ENCODE measurements at regions not wholly inside any gene's neighbourhood (a gene's known extent, or its start where the extent isn't known, plus 50 kb on each side); places are given as distances from the start of the nearest gene placed in this dataset.
A peak's percentile ranks its signal among the peaks of the same experiment; 100 is the strongest.

- H3K36me3 ChIP-seq (ENCODE audit: control insufficient read depth, insufficient read depth, low read length): no peaks in the 10 kb centered on the region
- no peaks in the 10 kb centered on the region for H3K4me1 ChIP-seq (ENCODE audit: control insufficient read depth, extremely low read depth, insufficient read depth, low read length)
- H3K27me3 ChIP-seq (ENCODE audit: control insufficient read depth, insufficient read depth, low read length): no peaks in the 10 kb centered on the region
- TF ChIP-seq EZH2 (IDR thresholded peaks at IDR 0.05; ENCODE audit: low read length, missing control alignments) (no peak), CTCF (conservative IDR thresholded peaks at IDR 0.05 in 1 of 2, IDR thresholded peaks at IDR 0.05 in 1 of 2; ENCODE audit: low read depth in 1 of 2, low read length in 2 of 2) (peak; percentile 56 to 83)
- H3K79me2 ChIP-seq (ENCODE audit: control insufficient read depth, insufficient read depth, low read length): no peaks in the 10 kb centered on the region
- no peak overlapping the region for H3K9ac ChIP-seq (ENCODE audit: insufficient read depth, low read length)
- no peak overlapping the region for H3K27ac ChIP-seq (ENCODE audit: insufficient read depth, low read length)
- peak; percentile 63 to 76 for DNase-seq (ENCODE audit: low read depth in 2 of 2)
- H3K4me3 ChIP-seq (replicated peaks in 1 of 4; ENCODE audit: control extremely low read depth in 1 of 4, insufficient read depth in 1 of 4, low read depth in 3 of 4, low read length in 4 of 4): no peak overlapping the region
- H4K20me1 ChIP-seq (ENCODE audit: control insufficient read depth, extremely low read depth, insufficient read depth, low read length): no peaks in the 10 kb centered on the region
- H3K4me2 ChIP-seq (ENCODE audit: extremely low read depth, insufficient read depth, low read length): no peak overlapping the region
- H2AFZ ChIP-seq (ENCODE audit: low read length): no peak overlapping the region
- H3K9me3 ChIP-seq (ENCODE audit: control insufficient read depth, insufficient read depth, low read depth, low read length): no peaks in the 10 kb centered on the region
Observed at GRCh38 chr19:31054430-31054829, 294.8 kb downstream of the TSHZ3 start.

- no peaks in the 10 kb centered on the region for H3K9me3 ChIP-seq (ENCODE audit: control insufficient read depth, insufficient read depth, low read depth, low read length)
- no peak for DNase-seq (ENCODE audit: low read depth in 2 of 2)
- no peak overlapping the region for H3K27ac ChIP-seq (ENCODE audit: insufficient read depth, low read length)
- no peaks in the 10 kb centered on the region for H3K27me3 ChIP-seq (ENCODE audit: control insufficient read depth, insufficient read depth, low read length)
- no peaks in the 10 kb centered on the region for H3K4me1 ChIP-seq (ENCODE audit: control insufficient read depth, extremely low read depth, insufficient read depth, low read length)
- H3K36me3 ChIP-seq (ENCODE audit: control insufficient read depth, insufficient read depth, low read length): no peaks in the 10 kb centered on the region
- H3K4me3 ChIP-seq (replicated peaks in 1 of 4; ENCODE audit: control extremely low read depth in 1 of 4, insufficient read depth in 1 of 4, low read depth in 3 of 4, low read length in 4 of 4): no peak overlapping the region
- H3K9ac ChIP-seq (ENCODE audit: insufficient read depth, low read length): no peak overlapping the region
- TF ChIP-seq CTCF (conservative IDR thresholded peaks at IDR 0.05 in 1 of 2, IDR thresholded peaks at IDR 0.05 in 1 of 2; ENCODE audit: low read depth in 1 of 2, low read length in 2 of 2) (no peak), EZH2 (IDR thresholded peaks at IDR 0.05; ENCODE audit: low read length, missing control alignments) (no peak)
- no peak overlapping the region for H2AFZ ChIP-seq (ENCODE audit: low read length)
- H3K4me2 ChIP-seq (ENCODE audit: extremely low read depth, insufficient read depth, low read length): no peak overlapping the region
- no peaks in the 10 kb centered on the region for H3K79me2 ChIP-seq (ENCODE audit: control insufficient read depth, insufficient read depth, low read length)
- H4K20me1 ChIP-seq (ENCODE audit: control insufficient read depth, extremely low read depth, insufficient read depth, low read length): no peaks in the 10 kb centered on the region
Observed at GRCh38 chr19:31049431-31049830, 299.8 kb downstream of the TSHZ3 start.

- no peak for DNase-seq (ENCODE audit: low read depth in 2 of 2)
- no peaks in the 10 kb centered on the region for H3K36me3 ChIP-seq (ENCODE audit: control insufficient read depth, insufficient read depth, low read length)
- no peak overlapping the region for H2AFZ ChIP-seq (ENCODE audit: low read length)
- H3K9ac ChIP-seq (ENCODE audit: insufficient read depth, low read length): no peak overlapping the region
- H3K4me2 ChIP-seq (ENCODE audit: extremely low read depth, insufficient read depth, low read length): no peak overlapping the region
- H3K9me3 ChIP-seq (ENCODE audit: control insufficient read depth, insufficient read depth, low read depth, low read length): no peaks in the 10 kb centered on the region
- no peaks in the 10 kb centered on the region for H3K4me1 ChIP-seq (ENCODE audit: control insufficient read depth, extremely low read depth, insufficient read depth, low read length)
- no peaks in the 10 kb centered on the region for H3K79me2 ChIP-seq (ENCODE audit: control insufficient read depth, insufficient read depth, low read length)
- peaks cover 4% of the 10 kb centered on the region for H3K27me3 ChIP-seq (ENCODE audit: control insufficient read depth, insufficient read depth, low read length)
- H3K27ac ChIP-seq (ENCODE audit: insufficient read depth, low read length): no peak overlapping the region
- no peak for TF ChIP-seq CTCF (conservative IDR thresholded peaks at IDR 0.05 in 1 of 2, IDR thresholded peaks at IDR 0.05 in 1 of 2; ENCODE audit: low read depth in 1 of 2, low read length in 2 of 2)
- no peak for TF ChIP-seq EZH2 (IDR thresholded peaks at IDR 0.05; ENCODE audit: low read length, missing control alignments)
- no peaks in the 10 kb centered on the region for H4K20me1 ChIP-seq (ENCODE audit: control insufficient read depth, extremely low read depth, insufficient read depth, low read length)
- no peak overlapping the region for H3K4me3 ChIP-seq (replicated peaks in 1 of 4; ENCODE audit: control extremely low read depth in 1 of 4, insufficient read depth in 1 of 4, low read depth in 3 of 4, low read length in 4 of 4)
Observed at GRCh38 chr19:31046024-31046423, 303.2 kb downstream of the TSHZ3 start.

All from fibroblast of lung (primary cell).